Neutrophil (primary cell): ENCODE measurements at regions not wholly inside any gene's neighbourhood (a gene's known extent, or its start where the extent isn't known, plus 50 kb on each side); places are given as distances from the start of the nearest gene placed in this dataset.

Experiments used
- H3K27ac ChIP-seq: fragments of 200-600 bp; sonication (generic); 2 replicates; pipeline ENCODE4 v1.5.1; 2016; ENCODE audit warnings: mild to moderate bottlenecking, moderate library complexity
- H3K27me3 ChIP-seq: fragments of 200-600 bp; sonication (generic); 2 replicates; pipeline ENCODE4 v1.6.0; 2016; ENCODE audit warnings: mild to moderate bottlenecking
- H3K36me3 ChIP-seq: fragments of 200-600 bp; sonication (generic); 2 replicates; pipeline ENCODE4 v1.5.1; 2017
- H3K4me1 ChIP-seq, 2 experiments: fragments of 200-600 bp in 1 of 2; sonication (generic) in 1 of 2; 1 replicate in 1 of 2; 2 replicates in 1 of 2; pipeline versions ENCODE4 v1.5.1 to v1.6.1; 2013 to 2016; ENCODE audit warnings: low read depth in 1 of 2, low read length in 1 of 2, mild to moderate bottlenecking in 1 of 2, moderate library complexity in 1 of 2; ENCODE audit not compliant: control insufficient read depth in 1 of 2, insufficient read depth in 1 of 2
- H3K4me3 ChIP-seq, 2 experiments: fragments of 200-600 bp in 1 of 2; sonication (generic) in 1 of 2; 1 replicate in 1 of 2; 2 replicates in 1 of 2; pipeline ENCODE4 v1.5.1; 2013 to 2016; ENCODE audit warnings: low read depth in 1 of 2, low read length in 1 of 2, mild to moderate bottlenecking in 1 of 2, moderate library complexity in 1 of 2
- H3K9me3 ChIP-seq: fragments of 200-600 bp; sonication (generic); 2 replicates; pipeline ENCODE4 v1.5.1; 2016
- TF ChIP-seq, protein P1 (sequence below): fragments of 200-600 bp; sonication (generic); IDR thresholded peaks from 2 replicates; pipeline ENCODE4 v1.5.1; 2016; ENCODE audit warnings: antibody characterized with exemption

GRCh38 chr2:64842030-64842429 is 147.2 kb upstream of the SLC1A4 start:
- Histone ChIP-seq H3K27me3 (no peaks in the 10 kb centered on the region), H3K27ac (peak overlapping the region; percentile 76), H3K9me3 (no peaks in the 10 kb centered on the region), H3K36me3 (no peaks in the 10 kb centered on the region), H3K4me3 (peak overlapping the region in 1 of 2 experiments; percentile 32), H3K4me1 (peaks cover 75 to 84% of the 10 kb centered on the region in 2 experiments)
- TF ChIP-seq, protein P1, sequence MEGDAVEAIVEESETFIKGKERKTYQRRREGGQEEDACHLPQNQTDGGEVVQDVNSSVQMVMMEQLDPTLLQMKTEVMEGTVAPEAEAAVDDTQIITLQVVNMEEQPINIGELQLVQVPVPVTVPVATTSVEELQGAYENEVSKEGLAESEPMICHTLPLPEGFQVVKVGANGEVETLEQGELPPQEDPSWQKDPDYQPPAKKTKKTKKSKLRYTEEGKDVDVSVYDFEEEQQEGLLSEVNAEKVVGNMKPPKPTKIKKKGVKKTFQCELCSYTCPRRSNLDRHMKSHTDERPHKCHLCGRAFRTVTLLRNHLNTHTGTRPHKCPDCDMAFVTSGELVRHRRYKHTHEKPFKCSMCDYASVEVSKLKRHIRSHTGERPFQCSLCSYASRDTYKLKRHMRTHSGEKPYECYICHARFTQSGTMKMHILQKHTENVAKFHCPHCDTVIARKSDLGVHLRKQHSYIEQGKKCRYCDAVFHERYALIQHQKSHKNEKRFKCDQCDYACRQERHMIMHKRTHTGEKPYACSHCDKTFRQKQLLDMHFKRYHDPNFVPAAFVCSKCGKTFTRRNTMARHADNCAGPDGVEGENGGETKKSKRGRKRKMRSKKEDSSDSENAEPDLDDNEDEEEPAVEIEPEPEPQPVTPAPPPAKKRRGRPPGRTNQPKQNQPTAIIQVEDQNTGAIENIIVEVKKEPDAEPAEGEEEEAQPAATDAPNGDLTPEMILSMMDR, result no peak

- no peaks in the 10 kb centered on the region for H3K9me3 ChIP-seq
Observed at GRCh38 chr2:64844087-64844486, 145.1 kb upstream of the SLC1A4 start.

DNA sequence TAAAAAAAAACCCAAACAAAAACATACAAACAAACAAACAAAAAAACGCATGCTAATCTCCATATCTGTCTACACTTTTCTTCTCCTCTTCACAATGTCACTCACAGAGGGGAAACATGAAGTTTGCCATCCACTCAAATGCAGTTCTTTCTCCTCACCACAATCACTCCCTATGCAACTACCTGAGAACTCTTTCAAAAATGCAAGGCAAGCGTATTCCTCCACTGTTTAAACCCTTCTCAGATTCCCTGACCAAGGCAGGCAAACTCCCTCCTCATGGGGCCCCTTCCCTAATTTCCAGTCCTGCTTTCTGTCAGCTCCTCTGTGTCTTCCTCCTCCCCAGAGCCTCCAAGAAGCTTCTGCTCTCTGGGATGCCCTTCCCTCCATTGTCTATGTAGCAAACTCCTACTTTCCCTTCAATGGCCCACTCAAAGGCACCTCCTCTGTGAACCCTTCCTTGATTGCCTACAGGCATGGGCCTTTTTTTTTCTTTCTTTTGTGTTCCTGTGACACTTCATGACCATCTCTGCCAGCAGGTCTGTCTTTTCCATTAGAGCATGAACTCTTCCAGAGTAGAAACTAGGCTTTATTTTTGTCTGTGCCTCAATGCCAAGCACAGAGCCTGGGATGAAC is 143.8 kb upstream of the SLC1A4 start:
- TF ChIP-seq, protein P1, result no peak
- Histone ChIP-seq H3K4me3 (peak overlapping the region; percentile 20 to 21), H3K9me3 (no peaks in the 10 kb centered on the region), H3K4me1 (peaks cover 82 to 86% of the 10 kb centered on the region in 2 experiments), H3K27ac (peak overlapping the region; percentile 97), H3K36me3 (no peaks in the 10 kb centered on the region), H3K27me3 (no peaks in the 10 kb centered on the region)

More at GRCh38 chr2:64844087-64844486, 145.1 kb upstream of the SLC1A4 start:
- Histone ChIP-seq H3K4me1 (peaks cover 81 to 84% of the 10 kb centered on the region in 2 experiments), H3K4me3 (no peak overlapping the region), H3K27me3 (no peaks in the 10 kb centered on the region), H3K36me3 (no peaks in the 10 kb centered on the region), H3K27ac (peak overlapping the region; percentile 97)
- TF ChIP-seq, protein P1, result no peak

DNA sequence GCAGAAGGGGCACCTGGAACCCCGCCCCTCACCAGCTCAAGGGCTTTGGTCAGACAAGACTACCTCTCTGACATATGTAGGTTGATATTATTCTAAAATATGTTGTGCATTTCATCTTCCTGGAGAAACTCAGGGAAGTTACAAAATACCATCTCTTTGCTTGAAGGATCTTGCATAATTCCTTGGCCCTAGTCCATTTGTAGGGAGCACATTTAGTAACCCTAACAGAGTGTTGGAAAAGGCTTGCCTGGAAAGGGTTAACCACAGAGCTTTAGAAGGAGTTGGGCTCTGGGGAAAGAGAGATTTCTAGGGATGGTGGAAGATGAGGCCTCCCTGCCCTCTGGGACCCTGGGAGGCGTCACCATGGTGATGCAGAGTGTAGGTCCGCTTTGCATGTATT is 143.0 kb upstream of the SLC1A4 start:
- H3K27me3 ChIP-seq, result no peaks in the 10 kb centered on the region
- peak overlapping the region; percentile 19 to 21 for H3K4me3 ChIP-seq
- peak overlapping the region; percentile 97 for H3K27ac ChIP-seq
- H3K9me3 ChIP-seq, result no peaks in the 10 kb centered on the region
- no peaks in the 10 kb centered on the region for H3K36me3 ChIP-seq
- TF ChIP-seq, protein P1, result no peak
- peaks cover 82 to 86% of the 10 kb centered on the region in 2 experiments for H3K4me1 ChIP-seq

DNA sequence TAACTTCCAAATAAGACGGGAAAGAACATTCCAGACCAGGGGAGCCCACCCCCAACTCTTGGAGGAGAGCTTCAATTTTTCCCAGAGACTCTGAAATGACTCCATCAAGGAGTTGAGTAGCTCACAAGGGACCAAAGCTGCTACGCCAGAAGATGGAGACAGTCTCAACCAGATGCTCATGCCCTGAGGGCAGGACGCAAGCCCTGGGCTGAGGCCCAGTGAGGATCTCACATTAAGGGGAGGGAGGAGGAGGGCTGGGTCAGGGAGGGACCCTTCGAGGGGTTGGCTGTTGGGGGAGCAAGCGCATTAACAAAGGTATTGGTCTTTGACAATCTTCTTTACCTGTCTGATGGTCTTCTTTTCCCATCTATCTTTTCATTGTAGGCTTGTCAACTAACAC is 141.3 kb upstream of the SLC1A4 start:
- Histone ChIP-seq H3K4me1 (peaks cover 85 to 88% of the 10 kb centered on the region in 2 experiments), H3K27me3 (no peaks in the 10 kb centered on the region), H3K27ac (peak overlapping the region; percentile 97), H3K9me3 (no peaks in the 10 kb centered on the region), H3K36me3 (no peaks in the 10 kb centered on the region), H3K4me3 (no peak overlapping the region)
- TF ChIP-seq, protein P1, result no peak
